Stimulated activated CD8-positive, alpha-beta memory T cell treated with anti-CD3 and anti-CD28 coated beads, Interleukin-7, amount 100 ng/mL, for 1 hour (primary cell): ENCODE measurements at regions not wholly inside any gene's neighbourhood (a gene's known extent, or its start where the extent isn't known, plus 50 kb on each side); places are given as distances from the start of the nearest gene placed in this dataset.
"Not testable (repeated sequence)": the region's sequence is repeated elsewhere in the genome, so short reads cannot be mapped to it uniquely, and the experiment has no call there.

Experiments
- DNase-seq, 2 donors: peaks; one replicate each; pipeline ENCODE4 v3.0.0-alpha.2; 2020; ENCODE audit warnings: low read depth in 2 of 2

DNA sequence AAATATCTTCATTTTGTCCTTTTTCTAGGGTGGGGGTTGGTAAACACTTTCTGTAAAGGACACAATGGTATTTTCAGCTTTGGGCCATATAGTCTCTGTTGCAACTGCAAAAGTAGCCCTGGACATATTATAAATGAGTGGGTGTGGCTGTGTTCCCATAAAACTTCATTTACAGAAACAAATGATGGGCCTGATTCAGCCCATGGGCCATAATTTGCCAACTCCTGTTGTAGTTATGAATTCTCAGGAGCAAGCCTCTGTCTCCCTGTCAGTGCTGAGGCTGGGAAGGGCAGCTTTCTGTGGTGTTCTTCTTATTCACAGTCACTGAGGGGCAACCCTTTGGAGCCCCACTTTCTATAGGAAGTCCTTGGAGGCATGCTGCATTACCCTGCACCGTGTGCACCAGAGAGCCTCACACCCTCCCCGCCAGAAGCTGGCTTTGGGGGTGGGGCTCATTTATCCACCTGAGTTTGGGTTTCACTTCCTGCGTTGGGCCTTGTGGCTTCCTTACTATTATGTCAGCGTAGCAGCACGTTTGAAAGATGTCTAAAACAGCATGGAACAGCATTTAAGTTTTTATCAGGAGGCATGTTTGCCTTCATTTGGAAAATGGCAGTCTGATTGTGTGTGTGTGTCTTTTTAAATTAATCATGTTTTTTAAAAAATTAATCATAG lies 60.8 kb upstream of the FAN1 start:
- not testable (repeated sequence) for DNase-seq

- not testable (repeated sequence) for DNase-seq
These were observed 58.2 kb upstream of the FAN1 start for GRCh38 chr15:30845536-30845935.
